CD4-positive, alpha-beta T cell (primary cell): ENCODE measurements at regions not wholly inside any gene's neighbourhood (a gene's known extent, or its start where the extent isn't known, plus 50 kb on each side); places are given as distances from the start of the nearest gene placed in this dataset.

Experiments used
- ATAC-seq: fragments of 200-7000 bp; cut with Tn5 transposase; one replicate; pipeline ENCODE4 v1.10.0; 2022; ENCODE audit warnings: mild to moderate bottlenecking; ENCODE audit not compliant: poor library complexity
- CTCF ChIA-PET: fragments of 350-600 bp; sonication (Branson Sonifier 250); formaldehyde crosslinking; loops from one replicate; lab custom pipeline; 2021; ENCODE audit warnings: antibody characterized with exemption, inconsistent platforms; lab: Charles Lee
- POLR2A ChIA-PET: fragments of 350-600 bp; sonication (Branson Sonifier 250); formaldehyde crosslinking; loops from one replicate; lab custom pipeline; 2021; ENCODE audit warnings: antibody characterized with exemption, inconsistent platforms; lab: Charles Lee
- DNase-seq, 14 experiments: peaks; one replicate each; pipeline ENCODE4 v3.0.0-alpha.2; 2013 to 2020; ENCODE audit warnings: mixed read lengths in 2 of 14
- H3K27ac ChIP-seq, 2 donors: one replicate each; pipeline versions ENCODE4 v1.5.1 to v1.7.0; 2013; ENCODE audit warnings: low read length in 2 of 2, low read depth in 1 of 2, mild to moderate bottlenecking in 1 of 2
- H3K27me3 ChIP-seq, 2 experiments: 1 replicate in 1 of 2; 2 replicates in 1 of 2; pipeline versions ENCODE4 v1.6.1 to v1.7.0; 2013; ENCODE audit warnings: low read length in 2 of 2, control low read depth in 1 of 2, mild to moderate bottlenecking in 1 of 2, moderate library complexity in 1 of 2; ENCODE audit not compliant: insufficient read depth in 2 of 2, control insufficient read depth in 1 of 2
- H3K36me3 ChIP-seq: one replicate; pipeline ENCODE4 v1.6.1; 2013; ENCODE audit warnings: low read length, control low read depth; ENCODE audit not compliant: insufficient read depth
- H3K4me1 ChIP-seq: one replicate; pipeline ENCODE4 v1.6.1; 2013; ENCODE audit warnings: low read length, control low read depth; ENCODE audit not compliant: insufficient read depth
- H3K4me3 ChIP-seq: one replicate; pipeline ENCODE4 v1.5.1; 2013; ENCODE audit warnings: mild to moderate bottlenecking, low read length, moderate library complexity
- H3K9me3 ChIP-seq, 2 experiments: 1 replicate in 1 of 2; 2 replicates in 1 of 2; pipeline versions ENCODE4 v1.6.1 to v1.7.0; 2013; ENCODE audit warnings: low read length in 2 of 2, mild to moderate bottlenecking in 2 of 2, control low read depth in 1 of 2, moderate library complexity in 1 of 2; ENCODE audit not compliant: control insufficient read depth in 1 of 2, insufficient read depth in 1 of 2
- H3K27ac Mint-ChIP-seq: one replicate; pipeline ENCODE4 v1.8.0; 2020; ENCODE audit warnings: mixed read lengths
- H3K27me3 Mint-ChIP-seq: one replicate; pipeline ENCODE4 v1.8.0; 2021; ENCODE audit warnings: mixed read lengths
- H3K36me3 Mint-ChIP-seq: one replicate; pipeline ENCODE4 v1.8.0; 2021; ENCODE audit warnings: low read depth, mixed read lengths
- H3K4me1 Mint-ChIP-seq: one replicate; pipeline ENCODE4 v1.8.0; 2021; ENCODE audit warnings: low read depth, mixed read lengths
- H3K4me3 Mint-ChIP-seq: one replicate; pipeline ENCODE4 v1.8.0; 2020; ENCODE audit warnings: mild to moderate bottlenecking, mixed read lengths
- H3K9me3 Mint-ChIP-seq: one replicate; pipeline ENCODE4 v1.8.0; 2020; ENCODE audit warnings: mixed read lengths
- CTCF ChIP-seq: fragments of 200-600 bp; IDR thresholded peaks from one replicate; pipeline ENCODE4 v1.8.0; 2022; ENCODE audit warnings: antibody characterized with exemption, mild to moderate bottlenecking
- intact Hi-C, 2 experiments: fragments of 100-400 bp; cut with DNase I in 1 of 2; cut with micrococcal nuclease in 1 of 2; formaldehyde crosslinking; loops; one replicate each; pipeline versions ENCODE4 v1.15.1 to v1.9.0; 2023 to 2025; cut with DNase I, micrococcal nuclease

GRCh38 chr6:4191271-4191721, 55.9 kb upstream of the ECI2 start:
- no peak for TF ChIP-seq CTCF
- H3K4me1 ChIP-seq: no peaks in the 10 kb centered on the region
- Mint-ChIP-seq H3K9me3 (no peaks in the 10 kb centered on the region), H3K36me3 (no peaks in the 10 kb centered on the region), H3K27ac (no peak overlapping the region), H3K27me3 (peaks cover 8% of the 10 kb centered on the region), H3K4me3 (no peak overlapping the region), H3K4me1 (no peaks in the 10 kb centered on the region)
- H3K9me3 ChIP-seq: no peaks in the 10 kb centered on the region
- no peaks in the 10 kb centered on the region for H3K36me3 ChIP-seq
- H3K27me3 ChIP-seq: no peaks in the 10 kb centered on the region
- H3K27ac ChIP-seq: no peak overlapping the region
- no peak for DNase-seq
- intact Hi-C loops: no loop called here
- ChIA-PET POLR2A (no interaction called here), CTCF (no interaction called here)
- H3K4me3 ChIP-seq: no peak overlapping the region
- no peak for ATAC-seq

GRCh38 chr6:4189249-4189648, 53.9 kb upstream of the ECI2 start:
- CTCF ChIA-PET: no interaction called here
- H3K27me3 Mint-ChIP-seq: peaks cover 8% of the 10 kb centered on the region

GRCh38 chr6:4188801-4189200, 53.4 kb upstream of the ECI2 start:
- no peaks in the 10 kb centered on the region for H3K36me3 Mint-ChIP-seq

More at GRCh38 chr6:4189249-4189648, 53.9 kb upstream of the ECI2 start:
- intact Hi-C loops: no loop called here
- TF ChIP-seq CTCF: no peak
- no peak overlapping the region for H3K27ac ChIP-seq
- POLR2A ChIA-PET: no interaction called here
- no peak overlapping the region for H3K4me3 ChIP-seq
- ATAC-seq (no peak), DNase-seq (no peak)
- H3K9me3 Mint-ChIP-seq: no peaks in the 10 kb centered on the region
- H3K36me3 Mint-ChIP-seq: no peaks in the 10 kb centered on the region
- no peak overlapping the region for H3K27ac Mint-ChIP-seq
- H3K36me3 ChIP-seq: no peaks in the 10 kb centered on the region
- H3K27me3 ChIP-seq: no peaks in the 10 kb centered on the region
- H3K4me1 Mint-ChIP-seq: no peaks in the 10 kb centered on the region
- H3K4me1 ChIP-seq: no peaks in the 10 kb centered on the region
- no peaks in the 10 kb centered on the region for H3K9me3 ChIP-seq
- H3K4me3 Mint-ChIP-seq: no peak overlapping the region

More at GRCh38 chr6:4188801-4189200, 53.4 kb upstream of the ECI2 start:
- ATAC-seq: no peak
- H3K4me1 Mint-ChIP-seq: no peaks in the 10 kb centered on the region
- Histone ChIP-seq H3K27me3 (no peaks in the 10 kb centered on the region), H3K4me1 (no peaks in the 10 kb centered on the region), H3K36me3 (no peaks in the 10 kb centered on the region), H3K9me3 (no peaks in the 10 kb centered on the region), H3K4me3 (no peak overlapping the region), H3K27ac (no peak overlapping the region)
- intact Hi-C loops: no loop called here
- no peak for TF ChIP-seq CTCF
- no peak overlapping the region for H3K27ac Mint-ChIP-seq
- DNase-seq: no peak
- POLR2A ChIA-PET: no interaction called here
- no peaks in the 10 kb centered on the region for H3K9me3 Mint-ChIP-seq
- peaks cover 8% of the 10 kb centered on the region for H3K27me3 Mint-ChIP-seq
- no peak overlapping the region for H3K4me3 Mint-ChIP-seq
- CTCF ChIA-PET: no interaction called here
